Suppressor macrophage treated with lipopolysaccharide for 4 hours (primary cell): ENCODE measurements at regions not wholly inside any gene's neighbourhood (a gene's known extent, or its start where the extent isn't known, plus 50 kb on each side); places are given as distances from the start of the nearest gene placed in this dataset.
"Not testable (repeated sequence)": the region's sequence is repeated elsewhere in the genome, so short reads cannot be mapped to it uniquely, and the experiment has no call there.

Source experiments
- DNase-seq: peaks from one replicate; pipeline ENCODE4 v3.0.0-alpha.2; 2020

DNA sequence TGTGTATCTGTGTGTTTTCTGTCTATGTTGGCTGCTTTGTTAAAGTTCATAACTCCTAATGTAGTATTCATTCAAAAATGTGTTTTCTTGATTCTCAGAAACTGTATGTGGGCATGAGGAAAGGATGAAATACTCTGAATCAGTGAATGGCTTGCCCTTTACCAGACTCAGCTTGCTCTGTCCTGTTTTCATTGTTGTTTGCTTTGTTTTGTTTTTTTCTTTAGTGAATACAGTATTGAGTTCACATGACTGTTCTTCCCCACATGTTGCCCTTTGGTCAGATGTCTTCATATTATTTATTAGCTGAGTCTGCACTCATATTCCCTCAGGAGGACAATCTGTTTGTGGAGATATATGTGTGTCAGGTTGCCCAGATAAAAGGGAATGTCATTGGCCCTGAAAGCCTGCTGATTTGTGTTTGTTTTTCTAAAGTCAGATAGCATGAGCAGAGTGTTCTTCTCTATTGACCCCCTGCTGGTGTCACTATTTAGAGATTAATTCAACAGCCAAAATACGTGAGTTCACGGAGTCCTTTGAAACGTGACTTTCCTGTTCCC, 1184.4 kb downstream of the RPA4 start:
- DNase-seq: no peak

DNA sequence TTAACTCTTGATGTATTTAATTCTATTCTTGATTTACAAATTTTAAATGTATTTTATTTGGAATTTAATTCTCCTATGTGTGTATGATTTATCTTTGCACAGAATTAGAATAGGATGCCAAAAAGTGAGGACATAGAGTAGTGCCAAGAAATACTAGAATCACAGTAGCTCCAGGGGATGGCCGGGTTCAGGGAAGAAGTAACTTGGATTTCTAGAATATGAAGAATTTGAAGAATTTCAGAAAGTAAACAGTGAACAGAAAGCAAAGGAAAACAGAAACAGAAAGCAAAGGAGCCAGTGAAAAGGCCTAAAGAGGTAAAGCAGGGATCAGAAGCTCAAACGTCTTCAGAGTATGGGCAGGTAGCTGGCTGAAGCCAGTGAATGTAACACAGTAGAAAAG, 1187.6 kb downstream of the RPA4 start:
- no peak for DNase-seq

DNA sequence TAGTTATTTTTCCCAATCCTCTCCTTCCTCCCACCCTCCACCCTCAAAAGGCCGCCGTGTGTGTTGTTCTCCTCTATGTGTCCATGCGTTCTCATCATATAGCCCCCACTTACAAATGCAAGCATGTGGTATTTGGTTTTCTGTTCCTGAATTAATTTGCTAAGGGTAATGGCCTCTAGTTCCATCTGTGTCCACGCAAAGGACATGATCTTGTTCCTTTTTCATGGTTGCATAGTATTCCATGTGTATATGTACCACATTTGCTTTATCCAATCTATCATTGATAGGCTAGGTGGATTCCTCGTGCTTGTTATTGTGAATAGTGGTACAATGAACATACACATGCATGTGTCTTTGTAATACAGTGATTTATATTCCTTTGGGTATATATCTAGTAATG, 1193.7 kb downstream of the RPA4 start:
- DNase-seq: no peak

- no peak for DNase-seq
Observed at GRCh38 chrX:98111684-98112083, 1228.0 kb downstream of the RPA4 start.

DNA sequence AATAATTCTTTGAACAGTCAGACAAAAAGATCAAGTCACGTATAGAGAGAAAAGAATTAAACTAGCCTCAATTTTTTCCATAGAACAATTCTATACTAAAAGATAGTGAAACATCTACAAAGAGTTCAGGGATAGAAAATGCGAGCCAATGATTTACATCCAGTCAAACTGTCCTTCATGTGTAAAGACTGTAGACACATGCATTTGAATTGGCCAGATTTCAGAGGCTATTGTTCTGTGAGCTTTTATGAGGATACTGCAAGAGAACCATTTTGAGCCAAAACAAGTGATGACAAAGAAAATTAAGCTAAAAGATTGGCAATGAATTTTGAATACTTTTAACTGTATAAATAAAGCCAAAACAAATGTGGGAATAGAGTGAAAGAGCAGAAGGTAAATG, 1230.3 kb downstream of the RPA4 start:
- no peak for DNase-seq

- no peak for DNase-seq
Observed at GRCh38 chrX:98141466-98141865, 1257.8 kb downstream of the RPA4 start.

DNA sequence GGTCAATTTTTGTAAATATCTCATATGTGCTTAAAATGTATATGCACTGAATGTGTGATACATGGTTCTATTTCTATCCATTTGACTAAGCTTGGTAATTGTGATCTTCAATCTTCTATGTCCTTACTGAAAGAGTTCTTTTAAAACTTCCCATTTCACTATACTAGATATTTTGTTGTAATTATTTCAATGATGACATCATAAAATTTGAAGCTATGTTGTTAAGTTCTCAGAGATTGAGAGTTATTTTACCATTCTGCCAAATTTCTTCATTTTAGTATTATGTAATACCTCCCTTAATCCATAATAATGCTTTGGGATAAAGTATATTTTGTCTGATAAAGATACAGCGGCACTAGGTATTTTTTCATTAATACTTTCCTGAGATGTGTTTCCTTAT, 1307.3 kb downstream of the RPA4 start:
- DNase-seq: no peak

- no peak for DNase-seq
Observed at GRCh38 chrX:98194036-98194435, 1310.3 kb downstream of the RPA4 start.

DNA sequence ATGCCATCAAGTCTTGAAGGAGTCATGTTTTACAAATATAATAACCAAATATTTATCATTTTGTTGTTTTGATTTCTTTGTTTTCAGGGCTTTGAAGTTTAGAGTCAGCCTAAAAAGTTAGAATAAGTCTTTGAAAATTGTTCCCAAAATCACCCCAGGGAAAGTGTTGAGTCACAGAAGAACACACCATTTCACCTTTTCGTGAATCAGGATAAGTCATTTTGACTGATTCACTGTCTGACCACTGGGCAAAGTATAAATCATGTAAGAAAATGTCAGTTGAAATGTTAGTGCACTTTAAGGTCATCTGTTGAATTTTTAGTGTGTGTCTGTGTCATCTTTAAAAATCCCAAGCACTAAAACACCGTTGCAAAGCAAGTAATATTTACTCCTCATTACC, 1320.1 kb downstream of the RPA4 start:
- DNase-seq: no peak

DNA sequence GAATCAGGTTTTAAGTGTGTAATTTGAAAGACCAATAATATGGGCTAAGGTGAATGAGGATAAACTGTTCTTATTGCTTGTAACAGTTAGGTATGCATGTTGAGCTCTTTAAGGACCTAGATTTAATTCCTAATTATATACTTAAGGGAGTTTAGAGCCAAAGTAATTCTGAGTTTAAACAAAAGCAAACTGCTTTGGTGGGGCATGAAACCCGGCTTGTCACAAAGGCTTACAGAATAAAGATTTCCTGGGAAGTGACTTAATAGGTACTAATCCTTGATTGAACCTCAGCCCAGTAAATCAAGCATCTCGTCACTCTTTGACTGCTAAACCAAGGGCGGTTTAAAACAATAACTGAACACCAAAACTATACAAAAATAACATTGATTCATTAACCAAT, 1324.2 kb downstream of the RPA4 start:
- no peak for DNase-seq

DNA sequence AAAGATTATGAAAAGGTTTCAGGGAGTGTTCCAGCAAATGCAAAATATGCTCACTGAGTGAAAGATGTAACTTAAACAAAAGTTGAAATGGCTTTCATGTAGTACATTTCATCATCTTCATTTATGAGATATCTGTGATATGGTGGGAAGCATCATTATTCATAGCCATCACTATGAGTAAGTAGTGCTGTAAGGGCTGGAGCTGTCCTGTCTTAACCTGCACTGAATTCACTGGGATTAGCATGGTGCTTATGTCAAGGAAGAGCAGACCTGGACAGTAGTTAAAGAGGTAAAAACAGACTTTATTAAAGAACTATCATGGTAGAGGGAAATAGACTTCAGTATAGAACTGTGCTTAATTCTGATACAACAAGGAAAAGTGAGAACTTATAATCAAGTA, 1347.3 kb downstream of the RPA4 start:
- no peak for DNase-seq

GRCh38 chrX:98240061-98240460, 1356.4 kb downstream of the RPA4 start:
- not testable (repeated sequence) for DNase-seq

- no peak for DNase-seq
Observed at GRCh38 chrX:98263135-98263534, 1379.4 kb downstream of the RPA4 start.

DNA sequence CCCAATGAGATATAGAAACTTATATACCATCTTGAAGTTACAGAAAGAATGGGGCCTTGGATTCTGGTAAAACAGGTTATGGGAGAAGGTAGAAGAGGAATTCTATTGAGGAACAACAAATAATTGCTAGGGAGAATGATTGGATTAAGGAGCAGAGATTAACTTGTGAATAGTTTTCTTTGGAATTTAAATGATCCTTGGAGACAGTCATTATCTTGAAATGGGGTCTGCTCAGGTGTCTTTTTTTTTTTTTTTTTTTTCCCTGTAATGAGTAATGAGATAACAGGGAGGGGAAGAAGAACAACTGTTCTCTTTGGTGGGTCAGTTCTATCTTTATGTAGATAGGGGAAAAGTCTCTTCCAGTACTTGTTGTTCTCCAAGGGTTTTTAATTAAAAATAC, 1406.0 kb downstream of the RPA4 start:
- DNase-seq: no peak

DNA sequence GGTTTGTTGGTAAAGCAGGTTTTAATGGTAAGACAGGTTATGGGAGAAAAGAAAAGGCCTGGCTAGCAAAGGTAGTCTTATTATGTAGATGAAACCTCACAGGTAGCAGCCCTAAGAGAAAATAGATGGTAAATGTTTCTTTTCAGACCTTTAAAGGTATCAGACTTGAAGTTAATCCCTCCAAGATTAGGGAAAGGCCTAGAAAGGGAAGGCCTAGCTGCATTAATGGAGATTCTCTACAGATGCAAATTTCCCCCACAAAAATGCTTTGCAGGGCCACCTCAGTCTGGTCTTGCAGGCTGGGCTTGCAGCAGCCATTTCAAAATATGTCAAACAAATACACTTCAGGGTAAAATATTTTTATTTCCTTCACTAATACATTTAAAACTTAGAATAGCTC, 1410.6 kb downstream of the RPA4 start:
- no peak for DNase-seq

DNA sequence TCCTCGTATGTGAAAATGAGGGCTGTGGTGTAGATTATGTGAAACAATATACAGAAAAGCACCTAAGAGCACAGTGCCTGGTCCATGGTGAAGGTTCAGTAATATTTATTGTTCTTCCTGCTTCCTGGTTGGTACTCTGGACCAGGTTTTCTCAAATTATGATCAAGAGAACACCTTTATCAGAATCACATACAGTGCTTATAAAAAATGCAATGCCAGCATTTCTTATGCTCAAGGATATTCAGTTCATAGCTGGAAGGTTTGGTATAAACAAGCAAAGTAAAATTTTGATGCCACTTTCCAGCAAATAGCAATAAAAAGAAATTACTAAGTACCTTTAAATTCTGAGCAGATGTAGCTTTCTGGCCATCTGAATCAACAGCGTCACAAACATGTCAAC, 1412.4 kb downstream of the RPA4 start:
- no peak for DNase-seq

DNA sequence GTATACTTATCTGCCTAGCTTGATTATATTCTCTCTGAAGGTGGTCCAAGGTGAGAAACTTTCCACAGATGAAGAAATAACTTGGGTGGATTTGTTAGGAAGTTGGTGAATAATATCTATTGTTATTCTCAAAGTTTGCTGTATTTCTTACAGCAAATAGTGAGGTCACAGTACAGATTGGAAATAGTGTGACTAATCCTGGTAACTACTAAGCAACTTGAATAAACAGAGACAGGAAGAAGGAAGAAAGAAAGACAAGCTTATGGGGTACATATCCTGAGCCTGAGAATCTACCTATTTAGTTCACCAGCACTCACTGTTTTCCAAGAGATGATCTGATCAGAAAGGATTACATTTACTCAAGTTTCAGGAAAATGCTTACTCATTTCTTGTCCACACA, 1416.1 kb downstream of the RPA4 start:
- DNase-seq: no peak

DNA sequence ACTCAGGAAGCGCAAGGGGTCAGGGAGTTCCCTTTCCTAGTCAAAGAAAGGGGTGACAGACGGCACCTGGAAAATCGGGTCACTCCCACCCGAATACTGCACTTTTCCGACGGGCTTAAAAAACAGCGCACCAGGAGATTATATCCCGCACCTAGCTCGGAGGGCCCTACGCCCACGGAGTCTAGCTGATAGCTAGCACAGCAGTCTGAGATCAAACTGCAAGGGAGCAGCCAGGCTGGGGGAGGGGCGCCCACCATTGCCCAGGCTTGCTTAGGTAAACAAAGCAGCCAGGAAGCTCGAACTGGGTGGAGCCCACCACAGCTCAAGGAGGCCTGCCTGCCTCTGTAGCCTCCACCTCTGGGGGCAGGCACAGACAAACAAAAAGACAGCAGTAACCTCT, 1416.8 kb downstream of the RPA4 start:
- DNase-seq: not testable (repeated sequence)

GRCh38 chrX:98331407-98331806, 1447.7 kb downstream of the RPA4 start:
- DNase-seq: no peak

DNA sequence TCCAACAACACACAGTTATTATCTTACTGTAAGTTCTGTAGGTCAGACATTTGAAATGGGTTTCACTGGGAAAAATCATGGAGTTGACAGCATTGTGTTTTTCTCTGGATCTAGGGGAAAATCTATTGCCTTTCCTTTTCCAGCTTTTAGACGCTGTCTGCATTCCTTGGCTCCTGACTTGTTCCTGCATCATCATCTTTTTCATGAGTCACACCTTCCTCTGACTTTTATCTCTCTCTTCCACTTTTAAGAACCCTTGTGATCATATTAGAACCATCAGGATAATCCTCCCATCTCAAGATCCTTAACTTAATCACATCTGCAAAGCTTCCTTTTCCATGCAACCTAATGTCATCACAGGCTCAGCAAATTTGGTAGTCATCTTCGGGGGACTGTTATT, 1454.8 kb downstream of the RPA4 start:
- no peak for DNase-seq

DNA sequence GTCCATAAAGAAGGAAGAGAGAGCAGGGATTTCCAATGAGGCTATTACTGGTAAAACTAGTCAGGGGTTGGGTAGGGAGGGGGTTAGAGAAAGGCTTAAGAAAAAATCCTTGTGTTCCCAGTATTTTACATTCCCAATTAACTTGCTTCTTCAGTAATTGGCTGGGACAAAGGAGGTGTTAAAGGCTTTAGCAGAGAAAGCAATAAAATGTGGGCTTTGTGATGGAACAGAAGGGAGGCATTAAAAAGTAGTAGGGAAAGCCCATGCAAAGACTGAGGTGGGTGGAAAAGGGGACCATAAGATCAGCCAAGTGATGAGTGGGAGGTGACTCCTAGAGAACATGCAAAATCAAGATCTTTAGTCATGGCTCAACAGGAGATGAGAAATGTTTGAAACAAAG, 1467.2 kb downstream of the RPA4 start:
- no peak for DNase-seq

DNA sequence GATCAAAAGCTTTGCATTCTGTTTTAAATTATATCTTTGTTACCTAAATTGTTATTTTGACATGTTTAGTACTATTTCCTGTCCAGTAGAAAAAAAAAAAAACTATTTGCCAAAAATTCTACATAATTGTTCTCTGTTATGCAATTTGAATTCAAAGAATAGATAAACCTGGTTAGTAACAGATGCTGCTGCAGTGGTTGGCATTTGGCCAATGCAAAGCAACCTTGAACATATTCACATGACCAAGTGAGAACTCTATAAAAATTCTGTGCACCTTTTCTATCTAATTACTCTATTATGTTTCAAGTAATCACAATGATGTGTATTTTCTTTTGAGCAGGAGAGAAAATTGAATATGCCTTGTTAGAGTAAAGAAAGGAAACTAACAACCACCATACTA, 1473.4 kb downstream of the RPA4 start:
- DNase-seq: no peak

- DNase-seq: no peak
Observed at GRCh38 chrX:98362630-98363029, 1478.9 kb downstream of the RPA4 start.

GRCh38 chrX:98371994-98372393, 1488.3 kb downstream of the RPA4 start:
- DNase-seq: no peak

DNA sequence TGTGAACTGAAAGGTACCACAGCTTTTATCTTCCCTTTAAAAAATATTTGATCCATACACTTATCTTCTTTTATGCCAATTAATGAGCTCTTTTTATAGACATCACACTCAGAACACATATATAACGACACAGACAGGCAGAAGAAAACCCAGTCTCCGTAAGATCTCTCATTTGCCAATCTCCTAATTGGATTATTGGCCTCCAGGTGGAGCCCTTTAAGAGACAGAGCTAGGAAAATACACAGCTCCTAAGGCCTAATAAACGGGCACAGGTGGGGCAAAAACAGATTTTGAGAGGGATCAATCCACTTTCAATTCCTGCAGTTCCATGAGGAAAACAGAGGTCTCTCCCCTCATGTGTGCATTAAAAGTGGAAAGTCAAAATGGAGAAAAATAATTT, 1495.4 kb downstream of the RPA4 start:
- DNase-seq: no peak

GRCh38 chrX:98380106-98380505, 1496.4 kb downstream of the RPA4 start:
- no peak for DNase-seq
